SU-DHL-6 (cell line): ENCODE measurements at regions not wholly inside any gene's neighbourhood (a gene's known extent, or its start where the extent isn't known, plus 50 kb on each side); places are given as distances from the start of the nearest gene placed in this dataset.

ENCODE experiments used
- H2AFZ ChIP-seq: fragments of 200-600 bp; sonication (generic); 2 replicates; pipeline ENCODE4 v1.6.1; 2014; ENCODE audit warnings: low read depth, mild to moderate bottlenecking, moderate library complexity, mixed read lengths, antibody characterized with exemption, low read length; ENCODE audit not compliant: severe bottlenecking
- H3F3A ChIP-seq: fragments of 200-600 bp; shearing (Covaris generic); 2 replicates; pipeline ENCODE4 v1.6.0; 2016; ENCODE audit warnings: antibody characterized with exemption, mild to moderate bottlenecking; ENCODE audit not compliant: insufficient read depth
- H3K27ac ChIP-seq: fragments of 200-600 bp; sonication (generic); 2 replicates; pipeline ENCODE4 v1.5.1; 2016; ENCODE audit warnings: low read depth, mild to moderate bottlenecking, low read length, moderate library complexity, mixed read lengths
- H3K27me3 ChIP-seq: fragments of 200-600 bp; sonication (generic), shearing (Covaris generic); 2 replicates; pipeline ENCODE4 v1.6.0; 2014; ENCODE audit warnings: mild to moderate bottlenecking, low read length
- H3K36me3 ChIP-seq: fragments of 200-600 bp; sonication (generic); 2 replicates; pipeline ENCODE4 v1.6.1; 2014; ENCODE audit warnings: mild to moderate bottlenecking, low read length, mixed read lengths
- H3K4me2 ChIP-seq: fragments of 300-600, 200-600 bp; shearing (Covaris generic), sonication (generic); 2 replicates; pipeline ENCODE4 v1.6.0; 2014; ENCODE audit warnings: low read length, low read depth, mild to moderate bottlenecking; ENCODE audit not compliant: poor library complexity, severe bottlenecking
- H3K4me3 ChIP-seq: fragments of 200-600 bp; sonication (generic); 2 replicates; pipeline ENCODE4 v1.5.1; 2014; ENCODE audit warnings: antibody characterized with exemption, low read length, mild to moderate bottlenecking, mixed read lengths; ENCODE audit not compliant: insufficient read depth, poor library complexity, severe bottlenecking
- H3K79me2 ChIP-seq: fragments of 200-600 bp; sonication (generic); 2 replicates; pipeline ENCODE4 v1.6.1; 2014; ENCODE audit warnings: mild to moderate bottlenecking, low read length, moderate library complexity; ENCODE audit not compliant: insufficient read depth
- H3K9ac ChIP-seq: fragments of 200-600 bp; sonication (generic); 2 replicates; pipeline ENCODE4 v1.7.0; 2014; ENCODE audit warnings: mild to moderate bottlenecking, low read length
- H3K9me2 ChIP-seq: fragments of 200-600 bp; sonication (generic); replicated peaks from 2 replicates; pipeline ENCODE4 v1.6.1; 2014; ENCODE audit warnings: low read length; ENCODE audit not compliant: insufficient read depth
- H3K9me3 ChIP-seq: fragments of 200-600 bp; sonication (generic); 2 replicates; pipeline ENCODE4 v1.6.1; 2014; ENCODE audit warnings: low read length, mixed read lengths; ENCODE audit not compliant: insufficient read depth
- H4K20me1 ChIP-seq: fragments of 200-600 bp; sonication (generic); 2 replicates; pipeline ENCODE4 v1.6.1; 2014; ENCODE audit warnings: low read depth, mild to moderate bottlenecking, antibody characterized with exemption, low read length, moderate library complexity, mixed read lengths
- EZH2phosphoT487 ChIP-seq: fragments of 200-600 bp; sonication (generic), shearing (Covaris generic); conservative IDR thresholded peaks from 2 replicates; pipeline ENCODE4 v1.6.1; 2018; ENCODE audit warnings: mild to moderate bottlenecking, antibody characterized with exemption, low read length, moderate library complexity, mixed read lengths
- TF ChIP-seq, protein P1 (sequence below): fragments of 200-600 bp; sonication (generic); IDR thresholded peaks from one replicate; pipeline ENCODE4 v1.5.1; 2017; ENCODE audit warnings: antibody characterized with exemption, mild to moderate bottlenecking, low read length, moderate library complexity; ENCODE audit not compliant: insufficient read depth, poor library complexity, severe bottlenecking

DNA sequence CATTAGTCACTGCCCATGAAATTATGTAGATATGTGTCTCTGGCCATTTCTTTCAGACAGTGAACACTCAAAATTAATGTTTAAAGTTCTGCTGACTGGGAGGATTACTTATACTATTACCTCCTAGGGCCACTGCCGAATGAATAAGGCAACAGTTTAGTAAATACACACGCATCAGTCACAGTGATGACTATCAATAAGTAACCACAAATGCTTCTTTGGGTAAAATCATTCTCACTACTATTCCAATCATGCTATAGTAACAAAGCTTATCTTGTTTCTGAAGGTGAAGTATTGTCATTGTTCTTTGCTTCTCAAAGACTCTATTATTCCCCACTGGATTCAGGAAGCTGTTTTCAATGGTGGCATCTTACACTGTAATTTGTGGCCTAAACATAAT is 478.8 kb downstream of the EPHA3 start:
- no peak overlapping the region for H3K27ac ChIP-seq
- H3K36me3 ChIP-seq = no peaks in the 10 kb centered on the region
- no peak overlapping the region for H2AFZ ChIP-seq
- H3K9me2 ChIP-seq = no peaks in the 10 kb centered on the region
- no peak overlapping the region for H3K4me2 ChIP-seq
- no peaks in the 10 kb centered on the region for H3K9me3 ChIP-seq
- no peaks in the 10 kb centered on the region for H3K27me3 ChIP-seq
- no peak overlapping the region for H3K4me3 ChIP-seq
- H3K79me2 ChIP-seq = no peaks in the 10 kb centered on the region
- H3F3A ChIP-seq = no peaks in the 10 kb centered on the region
- no peak for TF ChIP-seq EZH2phosphoT487
- TF ChIP-seq, protein P1, sequence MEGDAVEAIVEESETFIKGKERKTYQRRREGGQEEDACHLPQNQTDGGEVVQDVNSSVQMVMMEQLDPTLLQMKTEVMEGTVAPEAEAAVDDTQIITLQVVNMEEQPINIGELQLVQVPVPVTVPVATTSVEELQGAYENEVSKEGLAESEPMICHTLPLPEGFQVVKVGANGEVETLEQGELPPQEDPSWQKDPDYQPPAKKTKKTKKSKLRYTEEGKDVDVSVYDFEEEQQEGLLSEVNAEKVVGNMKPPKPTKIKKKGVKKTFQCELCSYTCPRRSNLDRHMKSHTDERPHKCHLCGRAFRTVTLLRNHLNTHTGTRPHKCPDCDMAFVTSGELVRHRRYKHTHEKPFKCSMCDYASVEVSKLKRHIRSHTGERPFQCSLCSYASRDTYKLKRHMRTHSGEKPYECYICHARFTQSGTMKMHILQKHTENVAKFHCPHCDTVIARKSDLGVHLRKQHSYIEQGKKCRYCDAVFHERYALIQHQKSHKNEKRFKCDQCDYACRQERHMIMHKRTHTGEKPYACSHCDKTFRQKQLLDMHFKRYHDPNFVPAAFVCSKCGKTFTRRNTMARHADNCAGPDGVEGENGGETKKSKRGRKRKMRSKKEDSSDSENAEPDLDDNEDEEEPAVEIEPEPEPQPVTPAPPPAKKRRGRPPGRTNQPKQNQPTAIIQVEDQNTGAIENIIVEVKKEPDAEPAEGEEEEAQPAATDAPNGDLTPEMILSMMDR = no peak
- no peak overlapping the region for H3K9ac ChIP-seq
- no peaks in the 10 kb centered on the region for H4K20me1 ChIP-seq

DNA sequence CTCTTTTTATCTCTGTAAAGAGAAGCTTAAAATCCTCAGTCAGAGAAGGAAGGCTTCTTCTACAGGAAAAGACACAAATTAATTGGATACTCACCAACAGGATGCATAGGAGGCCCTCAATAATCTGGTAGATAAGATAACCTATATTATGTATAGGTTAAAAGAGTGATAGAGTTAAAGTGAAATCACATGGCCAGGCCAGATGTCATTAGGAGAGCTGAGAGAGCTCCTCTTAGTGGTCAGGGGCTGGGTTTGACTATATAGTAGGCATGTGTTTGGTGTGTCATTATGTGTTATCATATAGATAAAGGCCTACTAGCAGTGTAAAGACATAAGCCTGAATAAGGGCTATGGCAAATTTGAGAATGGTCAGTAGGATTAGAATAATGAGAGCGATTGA is 479.3 kb downstream of the EPHA3 start:
- no peak overlapping the region for H3K4me2 ChIP-seq
- no peaks in the 10 kb centered on the region for H3K9me3 ChIP-seq
- no peak overlapping the region for H3K4me3 ChIP-seq
- TF ChIP-seq EZH2phosphoT487 = no peak
- TF ChIP-seq, protein P1 = no peak
- H3F3A ChIP-seq = no peaks in the 10 kb centered on the region
- H3K27me3 ChIP-seq = no peaks in the 10 kb centered on the region
- H3K9me2 ChIP-seq = no peaks in the 10 kb centered on the region
- H3K79me2 ChIP-seq = no peaks in the 10 kb centered on the region
- H3K27ac ChIP-seq = no peak overlapping the region
- H2AFZ ChIP-seq = no peak overlapping the region
- no peak overlapping the region for H3K9ac ChIP-seq
- H4K20me1 ChIP-seq = no peaks in the 10 kb centered on the region
- H3K36me3 ChIP-seq = no peaks in the 10 kb centered on the region

DNA sequence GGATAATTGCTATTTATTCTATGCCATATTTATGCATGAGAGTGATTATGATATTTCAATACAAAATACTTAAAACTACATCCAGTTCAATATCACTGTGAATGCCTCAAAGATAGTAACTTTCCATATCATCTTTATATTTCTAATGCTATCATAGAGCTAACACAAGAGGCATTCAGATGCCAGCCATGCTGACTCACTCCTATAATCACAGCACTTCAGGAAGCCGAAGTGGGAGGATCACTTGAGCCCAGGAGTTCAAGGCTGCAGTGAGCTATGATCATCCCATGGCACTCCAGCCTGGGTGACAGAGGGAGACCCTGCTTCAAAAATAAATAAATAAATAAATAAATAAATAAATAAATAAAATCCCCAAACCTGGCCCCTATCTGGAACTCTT is 498.7 kb downstream of the EPHA3 start:
- no peaks in the 10 kb centered on the region for H4K20me1 ChIP-seq
- H3F3A ChIP-seq = no peaks in the 10 kb centered on the region
- H3K4me2 ChIP-seq = no peak overlapping the region
- no peaks in the 10 kb centered on the region for H3K36me3 ChIP-seq
- TF ChIP-seq, protein P1 = no peak
- TF ChIP-seq EZH2phosphoT487 = no peak
- no peaks in the 10 kb centered on the region for H3K9me2 ChIP-seq
- no peaks in the 10 kb centered on the region for H3K9me3 ChIP-seq
- H3K4me3 ChIP-seq = no peak overlapping the region
- H3K79me2 ChIP-seq = no peaks in the 10 kb centered on the region
- no peak overlapping the region for H3K27ac ChIP-seq
- no peak overlapping the region for H3K9ac ChIP-seq
- no peak overlapping the region for H2AFZ ChIP-seq
- H3K27me3 ChIP-seq = no peaks in the 10 kb centered on the region
